SK-N-MC (cell line): ENCODE measurements at regions not wholly inside any gene's neighbourhood (a gene's known extent, or its start where the extent isn't known, plus 50 kb on each side); places are given as distances from the start of the nearest gene placed in this dataset.

ENCODE experiments used
- FOXP2 ChIP-seq: optimal IDR thresholded peaks from 2 replicates; pipeline ENCODE3; 2011; ENCODE audit warnings: mild to moderate bottlenecking, moderate library complexity; ENCODE audit not compliant: insufficient read depth; ENCODE audit errors: extremely low read length, control extremely low read depth
- POLR2AphosphoS5 ChIP-seq: IDR thresholded peaks from 2 replicates; pipeline ENCODE4 v1.6.1; 2012; ENCODE audit warnings: mild to moderate bottlenecking, low read depth, low read length, borderline replicate concordance

GRCh38 chr21:33146467-33146866 is 76.5 kb downstream of the OLIG1 start:
- TF ChIP-seq POLR2AphosphoS5, result no peak
- TF ChIP-seq FOXP2, result no peak
